ENCODE measurements at regions not wholly inside any gene's neighbourhood (a gene's known extent, or its start where the extent isn't known, plus 50 kb on each side); places are given as distances from the start of the nearest gene placed in this dataset.

GRCh38 chr11:116644201-116644940 is 128.4 kb downstream of the BUD13 start:
- Histone ChIP-seq H3K27ac (ENCODE audit: low read length) (no peak overlapping the region), H3K79me2 (replicated peaks; ENCODE audit: insufficient read depth, low read length) (no peaks in the 10 kb centered on the region), H3K27me3 (ENCODE audit: insufficient read depth, low read depth, low read length) (no peaks in the 10 kb centered on the region), H4K20me1 (ENCODE audit: insufficient read depth) (no peaks in the 10 kb centered on the region), H3K9ac (ENCODE audit: low read length) (no peak overlapping the region), H3F3A (ENCODE audit: insufficient read depth, low read length, poor library complexity, severe bottlenecking) (no peaks in the 10 kb centered on the region), H3K36me3 (ENCODE audit: insufficient read depth, low read length) (no peaks in the 10 kb centered on the region), H3K9me2 (ENCODE audit: insufficient read depth, low read length) (no peaks in the 10 kb centered on the region), H2AFZ (ENCODE audit: low read depth, low read length) (no peak overlapping the region), H3K9me3 (ENCODE audit: low read length) (no peaks in the 10 kb centered on the region), H3K4me2 (ENCODE audit: low read length) (no peak overlapping the region), H3K4me3 (ENCODE audit: low read length) (no peak overlapping the region)
- TF ChIP-seq SMC3 (conservative IDR thresholded peaks at IDR 0.05; ENCODE audit: poor library complexity), result no peak
- no peak for TF ChIP-seq POLR2AphosphoS5 (IDR thresholded peaks at IDR 0.05)
- TF ChIP-seq TAF1 (IDR thresholded peaks at IDR 0.05; ENCODE audit: low read depth), result no peak
- no peak for TF ChIP-seq EP300 (conservative IDR thresholded peaks at IDR 0.05; ENCODE audit: poor library complexity, severe bottlenecking)
- no peak for TF ChIP-seq EZH2 (IDR thresholded peaks at IDR 0.05; ENCODE audit: borderline replicate concordance, insufficient read depth, low read length, poor library complexity, severe bottlenecking)
- no peak for TF ChIP-seq RAD21 (conservative IDR thresholded peaks at IDR 0.05)
- TF ChIP-seq, protein P1, sequence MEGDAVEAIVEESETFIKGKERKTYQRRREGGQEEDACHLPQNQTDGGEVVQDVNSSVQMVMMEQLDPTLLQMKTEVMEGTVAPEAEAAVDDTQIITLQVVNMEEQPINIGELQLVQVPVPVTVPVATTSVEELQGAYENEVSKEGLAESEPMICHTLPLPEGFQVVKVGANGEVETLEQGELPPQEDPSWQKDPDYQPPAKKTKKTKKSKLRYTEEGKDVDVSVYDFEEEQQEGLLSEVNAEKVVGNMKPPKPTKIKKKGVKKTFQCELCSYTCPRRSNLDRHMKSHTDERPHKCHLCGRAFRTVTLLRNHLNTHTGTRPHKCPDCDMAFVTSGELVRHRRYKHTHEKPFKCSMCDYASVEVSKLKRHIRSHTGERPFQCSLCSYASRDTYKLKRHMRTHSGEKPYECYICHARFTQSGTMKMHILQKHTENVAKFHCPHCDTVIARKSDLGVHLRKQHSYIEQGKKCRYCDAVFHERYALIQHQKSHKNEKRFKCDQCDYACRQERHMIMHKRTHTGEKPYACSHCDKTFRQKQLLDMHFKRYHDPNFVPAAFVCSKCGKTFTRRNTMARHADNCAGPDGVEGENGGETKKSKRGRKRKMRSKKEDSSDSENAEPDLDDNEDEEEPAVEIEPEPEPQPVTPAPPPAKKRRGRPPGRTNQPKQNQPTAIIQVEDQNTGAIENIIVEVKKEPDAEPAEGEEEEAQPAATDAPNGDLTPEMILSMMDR (IDR thresholded peaks at IDR 0.05; ENCODE audit: poor library complexity, severe bottlenecking), result no peak
- no peak for TF ChIP-seq MXI1 (conservative IDR thresholded peaks at IDR 0.05; ENCODE audit: poor library complexity, severe bottlenecking)
- TF ChIP-seq, protein P2, sequence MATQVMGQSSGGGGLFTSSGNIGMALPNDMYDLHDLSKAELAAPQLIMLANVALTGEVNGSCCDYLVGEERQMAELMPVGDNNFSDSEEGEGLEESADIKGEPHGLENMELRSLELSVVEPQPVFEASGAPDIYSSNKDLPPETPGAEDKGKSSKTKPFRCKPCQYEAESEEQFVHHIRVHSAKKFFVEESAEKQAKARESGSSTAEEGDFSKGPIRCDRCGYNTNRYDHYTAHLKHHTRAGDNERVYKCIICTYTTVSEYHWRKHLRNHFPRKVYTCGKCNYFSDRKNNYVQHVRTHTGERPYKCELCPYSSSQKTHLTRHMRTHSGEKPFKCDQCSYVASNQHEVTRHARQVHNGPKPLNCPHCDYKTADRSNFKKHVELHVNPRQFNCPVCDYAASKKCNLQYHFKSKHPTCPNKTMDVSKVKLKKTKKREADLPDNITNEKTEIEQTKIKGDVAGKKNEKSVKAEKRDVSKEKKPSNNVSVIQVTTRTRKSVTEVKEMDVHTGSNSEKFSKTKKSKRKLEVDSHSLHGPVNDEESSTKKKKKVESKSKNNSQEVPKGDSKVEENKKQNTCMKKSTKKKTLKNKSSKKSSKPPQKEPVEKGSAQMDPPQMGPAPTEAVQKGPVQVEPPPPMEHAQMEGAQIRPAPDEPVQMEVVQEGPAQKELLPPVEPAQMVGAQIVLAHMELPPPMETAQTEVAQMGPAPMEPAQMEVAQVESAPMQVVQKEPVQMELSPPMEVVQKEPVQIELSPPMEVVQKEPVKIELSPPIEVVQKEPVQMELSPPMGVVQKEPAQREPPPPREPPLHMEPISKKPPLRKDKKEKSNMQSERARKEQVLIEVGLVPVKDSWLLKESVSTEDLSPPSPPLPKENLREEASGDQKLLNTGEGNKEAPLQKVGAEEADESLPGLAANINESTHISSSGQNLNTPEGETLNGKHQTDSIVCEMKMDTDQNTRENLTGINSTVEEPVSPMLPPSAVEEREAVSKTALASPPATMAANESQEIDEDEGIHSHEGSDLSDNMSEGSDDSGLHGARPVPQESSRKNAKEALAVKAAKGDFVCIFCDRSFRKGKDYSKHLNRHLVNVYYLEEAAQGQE (IDR thresholded peaks at IDR 0.05; ENCODE audit: borderline replicate concordance), result no peak

GRCh38 chr11:116643521-116643920 is 129.3 kb downstream of the BUD13 start:
- Histone ChIP-seq H4K20me1 (ENCODE audit: insufficient read depth) (no peaks in the 10 kb centered on the region), H3F3A (ENCODE audit: insufficient read depth, low read length, poor library complexity, severe bottlenecking) (no peaks in the 10 kb centered on the region), H3K4me2 (ENCODE audit: low read length) (no peak overlapping the region), H3K27ac (ENCODE audit: low read length) (no peak overlapping the region), H3K9me3 (ENCODE audit: low read length) (no peaks in the 10 kb centered on the region), H3K9ac (ENCODE audit: low read length) (no peak overlapping the region), H3K27me3 (ENCODE audit: insufficient read depth, low read depth, low read length) (no peaks in the 10 kb centered on the region), H3K9me2 (ENCODE audit: insufficient read depth, low read length) (no peaks in the 10 kb centered on the region), H3K36me3 (ENCODE audit: insufficient read depth, low read length) (no peaks in the 10 kb centered on the region), H2AFZ (ENCODE audit: low read depth, low read length) (no peak overlapping the region), H3K79me2 (replicated peaks; ENCODE audit: insufficient read depth, low read length) (no peaks in the 10 kb centered on the region), H3K4me3 (ENCODE audit: low read length) (no peak overlapping the region)
- no peak for TF ChIP-seq SMC3 (conservative IDR thresholded peaks at IDR 0.05; ENCODE audit: poor library complexity)
- no peak for TF ChIP-seq TAF1 (IDR thresholded peaks at IDR 0.05; ENCODE audit: low read depth)
- TF ChIP-seq, protein P1 (IDR thresholded peaks at IDR 0.05; ENCODE audit: poor library complexity, severe bottlenecking), result no peak
- TF ChIP-seq EP300 (conservative IDR thresholded peaks at IDR 0.05; ENCODE audit: poor library complexity, severe bottlenecking), result no peak
- TF ChIP-seq RAD21 (conservative IDR thresholded peaks at IDR 0.05), result no peak
- TF ChIP-seq POLR2AphosphoS5 (IDR thresholded peaks at IDR 0.05), result no peak
- TF ChIP-seq EZH2 (IDR thresholded peaks at IDR 0.05; ENCODE audit: borderline replicate concordance, insufficient read depth, low read length, poor library complexity, severe bottlenecking), result no peak
- TF ChIP-seq, protein P2 (IDR thresholded peaks at IDR 0.05; ENCODE audit: borderline replicate concordance), result no peak
- no peak for TF ChIP-seq MXI1 (conservative IDR thresholded peaks at IDR 0.05; ENCODE audit: poor library complexity, severe bottlenecking)

Measured in neural cell (in vitro differentiated cells).